K562 (cell line): ENCODE measurements at regions not wholly inside any gene's neighbourhood (a gene's known extent, or its start where the extent isn't known, plus 50 kb on each side); places are given as distances from the start of the nearest gene placed in this dataset.

Experiments used
- ATAC-seq: fragments of 200-7000 bp; cut with Tn5 transposase; 3 replicates; pipeline ENCODE4 v1.9.1; 2020; ENCODE audit warnings: moderate library complexity
- BruUV-seq: library from RNA; stranded (reverse); fragments of 400-500 nt; replicated peaks from 2 replicates; lab custom pipeline; 2021; lab: Mats Ljungman, UMichigan
- CTCF ChIA-PET: fragments of 300-600 bp; formaldehyde crosslinking; extraction: SDS; loops from one replicate; lab custom pipeline; 2021; ENCODE audit warnings: low intra/inter-chr PET ratio; lab: Yijun Ruan, JAX
- POLR2A ChIA-PET: fragments of 300-600, 350-650 bp; sonication (Branson Sonifier 250); formaldehyde crosslinking; extraction: SDS; loops from one replicate; lab custom pipeline; 2021; ENCODE audit warnings: antibody characterized with exemption, inconsistent platforms; lab: Yijun Ruan, JAX
- DNase-seq, 4 experiments: peaks; one replicate each; pipeline versions ENCODE4 v3.0.0 to v3.0.0-alpha.2; 2011 to 2018; ENCODE audit warnings: low spot score in 3 of 4, mixed read lengths in 3 of 4; ENCODE audit errors: extremely low read depth in 1 of 4
- FAIRE-seq: peaks from 2 replicates; lab custom pipeline; 2011; peaks lifted over from hg19 to GRCh38; lab: Jason Lieb, UNC
- H2AFZ ChIP-seq: 2 replicates; pipeline ENCODE4 v1.6.0; 2011; ENCODE audit warnings: low read depth, low read length, control low read depth, inconsistent platforms
- H3K27ac ChIP-seq: fragments of 200-600 bp; 3 replicates; pipeline ENCODE4 v1.8.0; 2011; ENCODE audit warnings: low read depth, mild to moderate bottlenecking, control low read depth, inconsistent platforms, low read length, moderate library complexity, mixed read lengths; ENCODE audit errors: extremely low read depth
- H3K27me3 ChIP-seq, 2 experiments: fragments of 300-600 bp in 1 of 2; 2 replicates in 1 of 2; 3 replicates in 1 of 2; pipeline versions ENCODE4 v1.6.0 to v1.8.0; 2011; ENCODE audit warnings: inconsistent platforms in 2 of 2, low read length in 2 of 2, mild to moderate bottlenecking in 1 of 2, mixed read lengths in 1 of 2, moderate library complexity in 1 of 2; ENCODE audit not compliant: control insufficient read depth in 2 of 2, insufficient read depth in 2 of 2
- H3K36me3 ChIP-seq: fragments of 300-600 bp; 3 replicates; pipeline ENCODE4 v1.8.0; 2011; ENCODE audit warnings: mild to moderate bottlenecking, low read length, inconsistent platforms; ENCODE audit not compliant: control insufficient read depth, insufficient read depth
- H3K4me1 ChIP-seq, 2 experiments: fragments of 200-600 bp in 1 of 2; replicated peaks in 1 of 2; 2 replicates in 1 of 2; 3 replicates in 1 of 2; pipeline versions ENCODE4 v1.5.1 to v1.8.0; 2011; ENCODE audit warnings: inconsistent platforms in 2 of 2, low read length in 2 of 2, mild to moderate bottlenecking in 1 of 2, mixed read lengths in 1 of 2, moderate library complexity in 1 of 2; ENCODE audit not compliant: control insufficient read depth in 2 of 2, insufficient read depth in 2 of 2
- H3K4me2 ChIP-seq: 2 replicates; pipeline ENCODE4 v1.6.1; 2011; ENCODE audit warnings: low read length, control low read depth, inconsistent platforms, mixed read lengths; ENCODE audit not compliant: insufficient read depth
- H3K4me3 ChIP-seq: fragments of 200-600 bp; sonication (generic), shearing (Covaris generic); 2 replicates; pipeline ENCODE4 v1.5.1; 2016; ENCODE audit warnings: control low read depth, inconsistent platforms
- H3K79me2 ChIP-seq: fragments of 200-600 bp; 3 replicates; pipeline ENCODE4 v1.8.0; 2011; ENCODE audit warnings: low read length, inconsistent platforms; ENCODE audit not compliant: control insufficient read depth, insufficient read depth
- H3K9ac ChIP-seq, 2 experiments: 2 replicates each; pipeline versions ENCODE4 v1.6.0 to v1.6.1; 2011; ENCODE audit warnings: low read depth in 2 of 2, low read length in 2 of 2, control low read depth in 1 of 2, inconsistent platforms in 1 of 2, mild to moderate bottlenecking in 1 of 2, mixed read lengths in 1 of 2; ENCODE audit not compliant: insufficient read depth in 1 of 2
- H3K9me1 ChIP-seq: one replicate; pipeline ENCODE4 v1.6.0; 2011; ENCODE audit warnings: inconsistent platforms, mild to moderate bottlenecking, low read length, moderate library complexity; ENCODE audit not compliant: control insufficient read depth, insufficient read depth
- H3K9me3 ChIP-seq: replicated peaks from 2 replicates; pipeline ENCODE4 v1.5.1; 2011; ENCODE audit warnings: low read depth, low read length, inconsistent platforms; ENCODE audit not compliant: control insufficient read depth, insufficient read depth
- H4K20me1 ChIP-seq: replicated peaks from 2 replicates; pipeline ENCODE4 v1.6.1; 2011; ENCODE audit warnings: low read length, inconsistent platforms, mixed read lengths; ENCODE audit not compliant: control insufficient read depth, insufficient read depth
- BMI1 ChIP-seq: fragments of 150-350 bp; IDR thresholded peaks from 2 replicates; pipeline ENCODE4 v1.6.1; 2014; ENCODE audit warnings: low read length
- CTCF ChIP-seq, 3 experiments: IDR thresholded peaks in 2 of 3; conservative IDR thresholded peaks in 1 of 3; 2 replicates each; pipeline ENCODE4 v1.5.1; 2011 to 2012; ENCODE audit warnings: low read length in 3 of 3, mild to moderate bottlenecking in 3 of 3, control low read depth in 2 of 3, improper control_type of control experiment in 1 of 3, inconsistent platforms in 1 of 3, low read depth in 1 of 3, mixed read lengths in 1 of 3, moderate library complexity in 1 of 3; ENCODE audit not compliant: insufficient read depth in 2 of 3
- GATA2 ChIP-seq: sonication (generic); formaldehyde crosslinking; IDR thresholded peaks from 2 replicates; pipeline ENCODE4 v1.4.0; 2020; ENCODE audit warnings: mild to moderate bottlenecking, missing genetic modification reagents
- HNRNPL ChIP-seq: fragments of 200-400 bp; formaldehyde crosslinking; IDR thresholded peaks from 2 replicates; pipeline ENCODE4 v1.6.1; 2017; ENCODE audit warnings: low read depth, mild to moderate bottlenecking, low read length
- JUND ChIP-seq, 2 experiments: IDR thresholded peaks; 2 replicates in 1 of 2; 3 replicates in 1 of 2; pipeline ENCODE4 v1.6.1; 2011; ENCODE audit warnings: borderline replicate concordance in 2 of 2, low read depth in 2 of 2, low read length in 2 of 2, improper control_type of control experiment in 1 of 2, missing biosample characterization in 1 of 2, missing genetic modification characterization in 1 of 2, missing genetic modification reagents in 1 of 2
- L3MBTL2 ChIP-seq: fragments of 450-650 bp; IDR thresholded peaks from 2 replicates; pipeline ENCODE4 v1.6.1; 2016; ENCODE audit warnings: mild to moderate bottlenecking, moderate library complexity
- POLR2B ChIP-seq: fragments of 450-650 bp; IDR thresholded peaks from 2 replicates; pipeline ENCODE4 v1.6.1; 2018; ENCODE audit warnings: low read depth; ENCODE audit not compliant: partially characterized antibody
- RBM14 ChIP-seq: fragments of 200-400 bp; formaldehyde crosslinking; IDR thresholded peaks from 2 replicates; pipeline ENCODE4 v1.6.1; 2018; ENCODE audit warnings: low read depth, mild to moderate bottlenecking, low read length, moderate library complexity, borderline replicate concordance; ENCODE audit not compliant: insufficient read depth
- REST ChIP-seq, 2 experiments: fragments of 450-650 bp; formaldehyde crosslinking in 1 of 2; IDR thresholded peaks; 2 replicates each; pipeline versions ENCODE4 v1.4.0 to v1.6.1; 2014 to 2020; ENCODE audit warnings: mild to moderate bottlenecking in 2 of 2, borderline replicate concordance in 1 of 2, low read depth in 1 of 2
- SMC3 ChIP-seq: conservative IDR thresholded peaks from 2 replicates; pipeline ENCODE4 v1.6.1; 2011; ENCODE audit warnings: low read depth, low read length, improper control_type of control experiment; ENCODE audit not compliant: insufficient read depth
- WGBS: fragments of 100-300 bp; shearing (Covaris generic); methylation state at CpG from one replicate; pipeline ENCODE4 v1.1.6; 2016; ENCODE audit warnings: low coverage, mixed read lengths; ENCODE audit not compliant: insufficient coverage; ENCODE audit errors: missing lambda C conversion rate; 5-methylcytosine and 5-hydroxymethylcytosine counted together
- in situ Hi-C: fragments of 300-500 bp; cut with MboI; formaldehyde crosslinking; loops from 4 replicates; pipeline ENCODE4 v1.15.0; 2018; ENCODE audit warnings: inconsistent platforms, mixed read lengths
- intact Hi-C: fragments of 100-400 bp; cut with micrococcal nuclease; formaldehyde crosslinking; loops from 2 replicates; pipeline ENCODE4 v1.14.2; 2022

- POLR2A ChIA-PET, result no interaction called here
- TF ChIP-seq SMC3 (peak; percentile 45; the same call in 1 of the 2 replicates), CTCF (IDR thresholded peaks at IDR 0.05 in 2 of 3, conservative IDR thresholded peaks at IDR 0.05 in 1 of 3; ENCODE audit: insufficient read depth in 2 of 3, low read depth in 1 of 3, low read length in 3 of 3) (peak; percentile 46 to 75 (median 60); a peak in 5 of 6 replicates), POLR2B (no peak), REST (IDR thresholded peaks at IDR 0.05; ENCODE audit: borderline replicate concordance) (peak; percentile 40; the same call in 1 of the 2 replicates), REST (CRISPR knock-in tag; IDR thresholded peaks at IDR 0.05; ENCODE audit: low read depth) (no peak), L3MBTL2 (peak; percentile 31; the same call in 1 of the 2 replicates), RBM14 (no peak), HNRNPL (no peak), BMI1 (no peak), JUND (IDR thresholded peaks at IDR 0.05; ENCODE audit: borderline replicate concordance, low read depth, low read length) (no peak), JUND (tag; IDR thresholded peaks at IDR 0.05; ENCODE audit: borderline replicate concordance, low read depth, low read length) (no peak), GATA2 (CRISPR knock-in tag) (no peak)
These were observed 180.6 kb upstream of the CHRM2 start for GRCh38 chr7:136687693-136688322.

More at GRCh38 chr7:136687693-136688322, 180.6 kb upstream of the CHRM2 start:
- no peaks in the 10 kb centered on the region for H3K27me3 ChIP-seq
- DNase-seq (peak; percentile 24 to 53 (median 50)), FAIRE-seq (peak; percentile 51), ATAC-seq (peak; percentile 67)
- no peaks in the 10 kb centered on the region for H3K9me1 ChIP-seq
- no peaks in the 10 kb centered on the region; the same call in 1 of the 2 replicates for H3K9me3 ChIP-seq
- H3K4me2 ChIP-seq, result no peak overlapping the region
- no peak overlapping the region for H2AFZ ChIP-seq
- BruUV-seq, result no TSS peak
- no peaks in the 10 kb centered on the region for H4K20me1 ChIP-seq
- no peaks in the 10 kb centered on the region for H3K79me2 ChIP-seq
- 6% methylated on average over 2 of the region's 2 CpGs for WGBS
- intact Hi-C loops, result loop anchor here (1.0 to 10.0 kb wide), 4 partner anchors 281 to 887 kb away; no protein-coding TSS in a partner anchor
- H3K36me3 ChIP-seq, result no peaks in the 10 kb centered on the region
- H3K4me3 ChIP-seq, result no peak overlapping the region
- H3K27ac ChIP-seq, result no peak overlapping the region
- no peak overlapping the region for H3K9ac ChIP-seq
- in situ Hi-C loops, result no loop called here
- H3K4me1 ChIP-seq, result no peaks in the 10 kb centered on the region
- CTCF ChIA-PET, result interaction anchor here (1.5 kb wide), 1 partner anchor 573 kb away, joined by 4 read pairs; no protein-coding TSS in a partner anchor
